HEK293 (cell line): ENCODE measurements at regions not wholly inside any gene's neighbourhood (a gene's known extent, or its start where the extent isn't known, plus 50 kb on each side); places are given as distances from the start of the nearest gene placed in this dataset.

ENCODE experiments used
- KLF10 ChIP-seq: fragments of 450-650 bp; IDR thresholded peaks from 2 replicates; pipeline ENCODE4 v1.5.1; 2018; ENCODE audit warnings: missing biosample characterization, mild to moderate bottlenecking, missing genetic modification characterization
- PATZ1 ChIP-seq: fragments of 450-650 bp; formaldehyde crosslinking; IDR thresholded peaks from 2 replicates; pipeline ENCODE4 v1.5.1; 2016; ENCODE audit warnings: missing biosample characterization, missing genetic modification characterization
- ZBTB17 ChIP-seq: fragments of 450-650 bp; formaldehyde crosslinking; IDR thresholded peaks from 2 replicates; pipeline ENCODE4 v1.5.1; 2016; ENCODE audit warnings: missing biosample characterization, missing genetic modification characterization
- ZBTB20 ChIP-seq: fragments of 450-650 bp; formaldehyde crosslinking; IDR thresholded peaks from 2 replicates; pipeline ENCODE4 v1.5.1; 2016; ENCODE audit warnings: missing biosample characterization, missing genetic modification characterization
- ZFP41 ChIP-seq: fragments of 450-650 bp; formaldehyde crosslinking; IDR thresholded peaks from 2 replicates; pipeline ENCODE4 v1.5.1; 2016; ENCODE audit warnings: missing biosample characterization, missing genetic modification characterization, borderline replicate concordance
- ZNF174 ChIP-seq: fragments of 450-650 bp; formaldehyde crosslinking; IDR thresholded peaks from 2 replicates; pipeline ENCODE4 v1.5.0; 2017; ENCODE audit warnings: missing biosample characterization, mild to moderate bottlenecking, missing genetic modification characterization
- ZNF221 ChIP-seq: fragments of 450-650 bp; formaldehyde crosslinking; IDR thresholded peaks from 2 replicates; pipeline ENCODE4 v1.5.1; 2017; ENCODE audit warnings: missing biosample characterization, missing genetic modification characterization, borderline replicate concordance
- ZNF302 ChIP-seq: fragments of 450-650 bp; formaldehyde crosslinking; IDR thresholded peaks from 2 replicates; pipeline ENCODE4 v1.5.1; 2016; ENCODE audit warnings: missing biosample characterization, missing genetic modification characterization, low read depth
- ZNF48 ChIP-seq: fragments of 450-650 bp; formaldehyde crosslinking; IDR thresholded peaks from 2 replicates; pipeline ENCODE4 v1.5.1; 2016; ENCODE audit warnings: missing biosample characterization, missing genetic modification characterization
- ZNF596 ChIP-seq: fragments of 450-650 bp; IDR thresholded peaks from 2 replicates; pipeline ENCODE4 v1.5.0; 2018; ENCODE audit warnings: missing biosample characterization, mild to moderate bottlenecking, missing genetic modification characterization, moderate library complexity
- ZNF600 ChIP-seq: fragments of 450-650 bp; formaldehyde crosslinking; IDR thresholded peaks from 2 replicates; pipeline ENCODE4 v1.5.1; 2016; ENCODE audit warnings: missing biosample characterization, missing genetic modification characterization
- ZNF621 ChIP-seq: fragments of 450-650 bp; formaldehyde crosslinking; IDR thresholded peaks from 2 replicates; pipeline ENCODE4 v1.5.1; 2017; ENCODE audit warnings: missing biosample characterization, missing genetic modification characterization
- ZNF660 ChIP-seq: fragments of 450-650 bp; IDR thresholded peaks from 2 replicates; pipeline ENCODE4 v1.5.1; 2018; ENCODE audit warnings: missing biosample characterization, mild to moderate bottlenecking, missing genetic modification characterization
- ZNF777 ChIP-seq: fragments of 450-650 bp; formaldehyde crosslinking; IDR thresholded peaks from 2 replicates; pipeline ENCODE4 v1.5.1; 2017; ENCODE audit warnings: missing biosample characterization, missing genetic modification characterization, borderline replicate concordance
- ZNF785 ChIP-seq: fragments of 450-650 bp; formaldehyde crosslinking; IDR thresholded peaks from 2 replicates; pipeline ENCODE4 v1.5.1; 2016; ENCODE audit warnings: missing biosample characterization, missing genetic modification characterization
- ZSCAN16 ChIP-seq: fragments of 450-650 bp; formaldehyde crosslinking; IDR thresholded peaks from 2 replicates; pipeline ENCODE4 v1.5.1; 2016; ENCODE audit warnings: missing biosample characterization, missing genetic modification characterization
- ZSCAN30 ChIP-seq: fragments of 450-650 bp; IDR thresholded peaks from 2 replicates; pipeline ENCODE4 v1.5.1; 2018; ENCODE audit warnings: missing biosample characterization, mild to moderate bottlenecking, missing genetic modification characterization, moderate library complexity
- TF ChIP-seq, protein P1 (sequence below): fragments of 450-650 bp; formaldehyde crosslinking; IDR thresholded peaks from 2 replicates; pipeline ENCODE4 v1.5.1; 2017; ENCODE audit warnings: missing biosample characterization, missing genetic modification characterization
- TF ChIP-seq, protein P2 (sequence below): fragments of 450-650 bp; formaldehyde crosslinking; IDR thresholded peaks from 2 replicates; pipeline ENCODE4 v1.5.1; 2016; ENCODE audit warnings: missing biosample characterization, missing genetic modification characterization
- TF ChIP-seq, protein P3 (sequence below): fragments of 450-650 bp; formaldehyde crosslinking; IDR thresholded peaks from 2 replicates; pipeline ENCODE4 v1.5.1; 2016; ENCODE audit warnings: missing biosample characterization, missing genetic modification characterization
- TF ChIP-seq, protein P4 (sequence below): fragments of 450-650 bp; formaldehyde crosslinking; IDR thresholded peaks from 2 replicates; pipeline ENCODE4 v1.5.0; 2017; ENCODE audit warnings: missing biosample characterization, missing genetic modification characterization, borderline replicate concordance
- TF ChIP-seq, protein P5 (sequence below): fragments of 450-650 bp; formaldehyde crosslinking; IDR thresholded peaks from 2 replicates; pipeline ENCODE4 v1.5.1; 2016; ENCODE audit warnings: missing biosample characterization, missing genetic modification characterization

DNA sequence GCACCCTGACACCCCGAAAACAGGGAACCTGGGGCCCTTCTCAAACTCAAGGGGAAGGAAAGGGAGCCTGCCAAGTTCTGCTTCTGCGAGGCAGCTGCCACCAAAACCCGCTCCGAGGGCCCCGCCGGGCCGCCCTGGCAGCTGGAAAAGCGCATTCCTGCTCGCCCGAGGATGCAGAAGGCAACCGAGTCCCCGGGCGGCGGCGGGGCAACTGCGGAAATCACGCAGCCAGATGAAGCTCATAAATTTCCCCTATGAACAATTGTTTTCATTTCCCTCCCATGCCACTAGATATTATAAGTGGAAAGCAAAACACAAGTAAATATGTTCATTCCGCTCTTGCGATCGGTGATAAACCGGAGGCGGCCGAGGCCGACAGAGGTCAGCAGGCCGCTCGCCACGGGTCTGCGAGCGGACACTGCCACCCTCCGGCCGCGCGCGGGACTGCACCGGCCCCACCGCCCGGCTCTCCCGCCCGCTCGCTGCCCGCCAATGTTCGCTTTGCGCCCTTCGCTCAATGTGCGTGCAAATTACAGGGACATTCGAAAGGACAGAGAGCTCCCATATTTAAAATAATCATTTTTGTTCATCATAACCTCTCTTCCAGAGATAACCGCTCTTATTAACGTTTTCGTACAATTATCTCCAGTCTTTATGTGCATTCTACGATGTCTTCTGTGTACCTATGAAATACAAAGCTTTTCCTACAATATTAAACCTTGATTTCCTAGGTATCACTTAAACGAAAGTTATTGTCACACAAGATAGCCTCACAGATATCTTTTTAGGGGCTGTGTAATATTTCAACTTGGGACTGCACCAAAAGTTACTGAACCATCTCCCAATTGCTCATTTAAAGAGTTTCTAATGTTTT, 120.8 kb upstream of the ZNF507 start (continued):
- TF ChIP-seq, protein P1, sequence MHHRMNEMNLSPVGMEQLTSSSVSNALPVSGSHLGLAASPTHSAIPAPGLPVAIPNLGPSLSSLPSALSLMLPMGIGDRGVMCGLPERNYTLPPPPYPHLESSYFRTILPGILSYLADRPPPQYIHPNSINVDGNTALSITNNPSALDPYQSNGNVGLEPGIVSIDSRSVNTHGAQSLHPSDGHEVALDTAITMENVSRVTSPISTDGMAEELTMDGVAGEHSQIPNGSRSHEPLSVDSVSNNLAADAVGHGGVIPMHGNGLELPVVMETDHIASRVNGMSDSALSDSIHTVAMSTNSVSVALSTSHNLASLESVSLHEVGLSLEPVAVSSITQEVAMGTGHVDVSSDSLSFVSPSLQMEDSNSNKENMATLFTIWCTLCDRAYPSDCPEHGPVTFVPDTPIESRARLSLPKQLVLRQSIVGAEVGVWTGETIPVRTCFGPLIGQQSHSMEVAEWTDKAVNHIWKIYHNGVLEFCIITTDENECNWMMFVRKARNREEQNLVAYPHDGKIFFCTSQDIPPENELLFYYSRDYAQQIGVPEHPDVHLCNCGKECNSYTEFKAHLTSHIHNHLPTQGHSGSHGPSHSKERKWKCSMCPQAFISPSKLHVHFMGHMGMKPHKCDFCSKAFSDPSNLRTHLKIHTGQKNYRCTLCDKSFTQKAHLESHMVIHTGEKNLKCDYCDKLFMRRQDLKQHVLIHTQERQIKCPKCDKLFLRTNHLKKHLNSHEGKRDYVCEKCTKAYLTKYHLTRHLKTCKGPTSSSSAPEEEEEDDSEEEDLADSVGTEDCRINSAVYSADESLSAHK (tag by site-specific recombination) = no peak
- TF ChIP-seq KLF10 (tag by site-specific recombination) (no peak), ZNF777 (no peak), ZNF302 (tag by site-specific recombination) (no peak), ZNF48 (tag by site-specific recombination) (no peak), ZNF221 (tag by site-specific recombination) (no peak), ZBTB20 (tag by site-specific recombination) (no peak), ZNF660 (tag by site-specific recombination) (peak; percentile 81; the same call in 1 of the 2 replicates), ZNF596 (tag by site-specific recombination) (0 out of 2 replicates have a peak, but pooled peaks have one; percentile 36), ZNF785 (tag by site-specific recombination) (no peak), ZSCAN16 (tag by site-specific recombination) (no peak), ZBTB17 (tag by site-specific recombination) (peak; percentile 33; the same call in 1 of the 2 replicates), ZNF600 (tag by site-specific recombination) (no peak), ZFP41 (tag by site-specific recombination) (no peak), ZSCAN30 (tag by site-specific recombination) (peak; percentile 64; the same call in 1 of the 2 replicates), ZNF621 (tag by site-specific recombination) (no peak), ZNF174 (tag by site-specific recombination) (0 out of 2 replicates have a peak, but pooled peaks have one; percentile 36), PATZ1 (tag by site-specific recombination) (0 out of 2 replicates have a peak, but pooled peaks have one; percentile 30)
- TF ChIP-seq, protein P2, sequence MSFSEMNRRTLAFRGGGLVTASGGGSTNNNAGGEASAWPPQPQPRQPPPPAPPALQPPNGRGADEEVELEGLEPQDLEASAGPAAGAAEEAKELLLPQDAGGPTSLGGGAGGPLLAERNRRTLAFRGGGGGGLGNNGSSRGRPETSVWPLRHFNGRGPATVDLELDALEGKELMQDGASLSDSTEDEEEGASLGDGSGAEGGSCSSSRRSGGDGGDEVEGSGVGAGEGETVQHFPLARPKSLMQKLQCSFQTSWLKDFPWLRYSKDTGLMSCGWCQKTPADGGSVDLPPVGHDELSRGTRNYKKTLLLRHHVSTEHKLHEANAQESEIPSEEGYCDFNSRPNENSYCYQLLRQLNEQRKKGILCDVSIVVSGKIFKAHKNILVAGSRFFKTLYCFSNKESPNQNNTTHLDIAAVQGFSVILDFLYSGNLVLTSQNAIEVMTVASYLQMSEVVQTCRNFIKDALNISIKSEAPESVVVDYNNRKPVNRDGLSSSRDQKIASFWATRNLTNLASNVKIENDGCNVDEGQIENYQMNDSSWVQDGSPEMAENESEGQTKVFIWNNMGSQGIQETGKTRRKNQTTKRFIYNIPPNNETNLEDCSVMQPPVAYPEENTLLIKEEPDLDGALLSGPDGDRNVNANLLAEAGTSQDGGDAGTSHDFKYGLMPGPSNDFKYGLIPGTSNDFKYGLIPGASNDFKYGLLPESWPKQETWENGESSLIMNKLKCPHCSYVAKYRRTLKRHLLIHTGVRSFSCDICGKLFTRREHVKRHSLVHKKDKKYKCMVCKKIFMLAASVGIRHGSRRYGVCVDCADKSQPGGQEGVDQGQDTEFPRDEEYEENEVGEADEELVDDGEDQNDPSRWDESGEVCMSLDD (tag by site-specific recombination) = no peak
- TF ChIP-seq, protein P3, sequence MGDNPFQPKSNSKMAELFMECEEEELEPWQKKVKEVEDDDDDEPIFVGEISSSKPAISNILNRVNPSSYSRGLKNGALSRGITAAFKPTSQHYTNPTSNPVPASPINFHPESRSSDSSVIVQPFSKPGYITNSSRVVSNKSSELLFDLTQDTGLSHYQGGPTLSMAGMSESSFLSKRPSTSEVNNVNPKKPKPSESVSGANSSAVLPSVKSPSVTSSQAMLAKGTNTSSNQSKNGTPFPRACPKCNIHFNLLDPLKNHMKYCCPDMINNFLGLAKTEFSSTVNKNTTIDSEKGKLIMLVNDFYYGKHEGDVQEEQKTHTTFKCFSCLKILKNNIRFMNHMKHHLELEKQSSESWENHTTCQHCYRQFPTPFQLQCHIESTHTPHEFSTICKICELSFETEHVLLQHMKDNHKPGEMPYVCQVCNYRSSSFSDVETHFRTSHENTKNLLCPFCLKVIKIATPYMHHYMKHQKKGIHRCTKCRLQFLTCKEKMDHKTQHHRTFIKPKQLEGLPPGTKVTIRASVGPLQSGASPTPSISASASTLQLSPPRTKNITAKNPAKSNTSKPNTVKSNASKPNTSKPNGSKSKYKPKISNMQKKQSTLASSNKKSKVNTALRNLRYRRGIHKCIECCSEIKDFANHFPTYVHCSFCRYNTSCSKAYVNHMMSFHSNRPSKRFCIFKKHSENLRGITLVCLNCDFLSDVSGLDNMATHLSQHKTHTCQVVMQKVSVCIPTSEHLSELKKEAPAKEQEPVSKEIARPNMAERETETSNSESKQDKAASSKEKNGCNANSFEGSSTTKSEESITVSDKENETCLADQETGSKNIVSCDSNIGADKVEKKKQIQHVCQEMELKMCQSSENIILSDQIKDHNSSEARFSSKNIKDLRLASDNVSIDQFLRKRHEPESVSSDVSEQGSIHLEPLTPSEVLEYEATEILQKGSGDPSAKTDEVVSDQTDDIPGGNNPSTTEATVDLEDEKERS (tag by site-specific recombination) = no peak
- TF ChIP-seq, protein P4, sequence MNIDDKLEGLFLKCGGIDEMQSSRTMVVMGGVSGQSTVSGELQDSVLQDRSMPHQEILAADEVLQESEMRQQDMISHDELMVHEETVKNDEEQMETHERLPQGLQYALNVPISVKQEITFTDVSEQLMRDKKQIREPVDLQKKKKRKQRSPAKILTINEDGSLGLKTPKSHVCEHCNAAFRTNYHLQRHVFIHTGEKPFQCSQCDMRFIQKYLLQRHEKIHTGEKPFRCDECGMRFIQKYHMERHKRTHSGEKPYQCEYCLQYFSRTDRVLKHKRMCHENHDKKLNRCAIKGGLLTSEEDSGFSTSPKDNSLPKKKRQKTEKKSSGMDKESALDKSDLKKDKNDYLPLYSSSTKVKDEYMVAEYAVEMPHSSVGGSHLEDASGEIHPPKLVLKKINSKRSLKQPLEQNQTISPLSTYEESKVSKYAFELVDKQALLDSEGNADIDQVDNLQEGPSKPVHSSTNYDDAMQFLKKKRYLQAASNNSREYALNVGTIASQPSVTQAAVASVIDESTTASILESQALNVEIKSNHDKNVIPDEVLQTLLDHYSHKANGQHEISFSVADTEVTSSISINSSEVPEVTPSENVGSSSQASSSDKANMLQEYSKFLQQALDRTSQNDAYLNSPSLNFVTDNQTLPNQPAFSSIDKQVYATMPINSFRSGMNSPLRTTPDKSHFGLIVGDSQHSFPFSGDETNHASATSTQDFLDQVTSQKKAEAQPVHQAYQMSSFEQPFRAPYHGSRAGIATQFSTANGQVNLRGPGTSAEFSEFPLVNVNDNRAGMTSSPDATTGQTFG (tag by site-specific recombination) = no peak
- TF ChIP-seq, protein P5, sequence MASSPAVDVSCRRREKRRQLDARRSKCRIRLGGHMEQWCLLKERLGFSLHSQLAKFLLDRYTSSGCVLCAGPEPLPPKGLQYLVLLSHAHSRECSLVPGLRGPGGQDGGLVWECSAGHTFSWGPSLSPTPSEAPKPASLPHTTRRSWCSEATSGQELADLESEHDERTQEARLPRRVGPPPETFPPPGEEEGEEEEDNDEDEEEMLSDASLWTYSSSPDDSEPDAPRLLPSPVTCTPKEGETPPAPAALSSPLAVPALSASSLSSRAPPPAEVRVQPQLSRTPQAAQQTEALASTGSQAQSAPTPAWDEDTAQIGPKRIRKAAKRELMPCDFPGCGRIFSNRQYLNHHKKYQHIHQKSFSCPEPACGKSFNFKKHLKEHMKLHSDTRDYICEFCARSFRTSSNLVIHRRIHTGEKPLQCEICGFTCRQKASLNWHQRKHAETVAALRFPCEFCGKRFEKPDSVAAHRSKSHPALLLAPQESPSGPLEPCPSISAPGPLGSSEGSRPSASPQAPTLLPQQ (tag by site-specific recombination) = peak; percentile 60; the same call in 1 of the 2 replicates
